Activated B cell treated with CpG ODN at 0.5 μM for 24 hours (primary cell): ENCODE measurements at regions not wholly inside any gene's neighbourhood (a gene's known extent, or its start where the extent isn't known, plus 50 kb on each side); places are given as distances from the start of the nearest gene placed in this dataset.
"Not testable (repeated sequence)": the region's sequence is repeated elsewhere in the genome, so short reads cannot be mapped to it uniquely, and the experiment has no call there.

ENCODE experiments used
- ATAC-seq: fragments of 200-7000 bp; cut with Tn5 transposase; one replicate; pipeline ENCODE4 v1.10.0; 2021; ENCODE audit warnings: low read depth, mild to moderate bottlenecking, moderate library complexity
- CTCF ChIA-PET: fragments of 350-600 bp; sonication (Branson Sonifier 250); formaldehyde crosslinking; loops from one replicate; lab custom pipeline; 2021; ENCODE audit warnings: antibody characterized with exemption; lab: Charles Lee
- POLR2A ChIA-PET: fragments of 350-600 bp; sonication (Branson Sonifier 250); formaldehyde crosslinking; loops from one replicate; lab custom pipeline; 2021; ENCODE audit warnings: antibody characterized with exemption; lab: Charles Lee
- DNase-seq: peaks from one replicate; pipeline ENCODE4 v3.0.0; 2022
- H3K27ac Mint-ChIP-seq: one replicate; pipeline ENCODE4 v1.8.0; 2020; ENCODE audit warnings: mixed read lengths
- H3K27me3 Mint-ChIP-seq: one replicate; pipeline ENCODE4 v1.8.0; 2021; ENCODE audit warnings: mixed read lengths
- H3K36me3 Mint-ChIP-seq: one replicate; pipeline ENCODE4 v1.8.0; 2021; ENCODE audit warnings: low read depth, mixed read lengths
- H3K4me1 Mint-ChIP-seq: one replicate; pipeline ENCODE4 v1.8.0; 2021; ENCODE audit warnings: mixed read lengths
- H3K4me3 Mint-ChIP-seq: one replicate; pipeline ENCODE4 v1.8.0; 2020; ENCODE audit warnings: mild to moderate bottlenecking, mixed read lengths
- H3K9me3 Mint-ChIP-seq: one replicate; pipeline ENCODE4 v1.8.0; 2020; ENCODE audit warnings: mixed read lengths
- CTCF ChIP-seq: fragments of 200-600 bp; IDR thresholded peaks from one replicate; pipeline ENCODE4 v1.8.0; 2022; ENCODE audit warnings: antibody characterized with exemption, mild to moderate bottlenecking
- intact Hi-C: fragments of 100-400 bp; cut with micrococcal nuclease; formaldehyde crosslinking; loops from one replicate; pipeline ENCODE4 v1.15.1; 2024

- H3K27ac Mint-ChIP-seq, H3K4me3 Mint-ChIP-seq, POLR2A ChIA-PET, H3K27me3 Mint-ChIP-seq, H3K36me3 Mint-ChIP-seq, intact Hi-C loops, DNase-seq, ATAC-seq, H3K4me1 Mint-ChIP-seq, CTCF ChIA-PET: not testable (repeated sequence)
- peak; percentile 18 for TF ChIP-seq CTCF
- H3K9me3 Mint-ChIP-seq: peaks cover 99% of the 10 kb centered on the region
Measured at GRCh38 chr21:7949882-7950281, 2571.5 kb upstream of the TPTE start.

DNA sequence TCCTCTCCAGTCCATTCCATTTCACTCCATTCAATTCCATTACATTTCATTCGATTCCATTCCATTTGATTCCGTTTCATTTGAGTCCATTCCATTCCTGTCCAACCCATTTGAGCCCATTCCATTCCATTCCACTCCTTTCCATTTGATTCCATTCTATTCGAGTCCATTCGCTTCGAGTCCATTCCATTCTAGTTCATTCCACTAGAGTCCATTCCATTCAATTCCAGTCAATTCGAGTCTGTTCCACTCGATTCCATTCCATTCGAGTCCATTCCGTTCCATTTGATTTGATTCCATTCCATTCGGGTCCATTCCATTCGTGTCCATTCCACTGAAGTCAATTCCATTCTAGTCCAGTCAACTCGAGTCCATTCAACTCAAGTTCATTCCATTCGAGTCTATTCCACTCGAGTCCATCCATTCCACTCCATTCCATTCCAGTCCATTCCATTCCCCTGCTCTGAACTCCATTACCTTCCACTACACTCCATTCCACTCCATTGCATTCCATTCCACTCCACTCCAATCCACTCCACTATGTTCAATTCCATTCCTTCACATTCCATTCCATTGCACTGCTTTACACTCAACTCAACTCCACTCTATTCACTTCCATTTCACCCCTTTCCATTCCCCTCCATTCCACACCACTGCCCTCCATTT lies 2569.4 kb upstream of the TPTE start:
- POLR2A ChIA-PET: no interaction called here
- intact Hi-C loops: no loop called here
- no peak overlapping the region for H3K4me3 Mint-ChIP-seq

DNA sequence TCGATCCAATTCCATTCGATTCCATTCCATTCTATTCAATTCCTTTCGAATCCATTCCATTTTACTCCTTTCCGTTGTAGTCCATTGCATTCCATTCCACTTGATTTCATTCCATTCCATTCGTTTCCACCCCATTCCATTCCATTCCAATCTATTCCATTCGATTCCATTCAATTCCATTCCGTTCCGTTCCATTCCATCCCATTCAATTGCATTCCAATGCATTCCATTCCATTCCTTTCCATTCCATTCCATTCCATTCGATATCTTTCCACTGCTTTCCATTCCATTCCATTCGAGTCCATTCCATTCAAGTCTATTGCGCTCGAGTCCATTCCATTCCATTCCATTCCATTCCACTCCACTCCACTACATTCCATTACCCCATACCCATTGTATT lies 2568.7 kb upstream of the TPTE start:
- intact Hi-C loops: no loop called here
- Mint-ChIP-seq H3K27me3 (no peaks in the 10 kb centered on the region), H3K27ac (no peak overlapping the region), H3K4me3 (no peak overlapping the region), H3K36me3 (no peaks in the 10 kb centered on the region), H3K9me3 (peaks cover 98% of the 10 kb centered on the region), H3K4me1 (no peaks in the 10 kb centered on the region)
- ChIA-PET POLR2A (no interaction called here), CTCF (no interaction called here)
- ATAC-seq (no peak), DNase-seq (no peak)
- no peak for TF ChIP-seq CTCF

More for the DNA sequence above, 2569.4 kb upstream of the TPTE start:
- H3K4me1 Mint-ChIP-seq: no peaks in the 10 kb centered on the region
- H3K27me3 Mint-ChIP-seq: no peaks in the 10 kb centered on the region
- peaks cover 98% of the 10 kb centered on the region for H3K9me3 Mint-ChIP-seq
- ATAC-seq (no peak), DNase-seq (no peak)
- CTCF ChIA-PET: no interaction called here
- TF ChIP-seq CTCF: no peak
- no peaks in the 10 kb centered on the region for H3K36me3 Mint-ChIP-seq
- no peak overlapping the region for H3K27ac Mint-ChIP-seq

DNA sequence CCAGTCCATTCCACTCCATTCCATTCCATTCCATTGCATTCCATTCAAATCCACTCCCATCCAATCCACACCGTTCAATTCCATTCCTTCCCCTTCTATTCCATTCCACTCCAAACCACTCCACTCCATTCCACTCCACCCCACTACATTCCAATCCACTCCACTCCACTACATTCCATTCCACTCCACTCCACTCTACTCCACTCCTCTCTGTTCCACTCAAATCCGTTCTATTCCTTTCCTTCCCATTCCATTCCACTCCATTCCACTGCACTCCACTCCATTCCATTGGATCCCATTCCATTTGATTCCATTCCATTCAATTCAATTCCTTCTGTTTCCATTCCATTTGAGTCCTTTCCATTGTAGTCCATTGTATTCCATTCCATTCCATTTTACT lies 2568.3 kb upstream of the TPTE start:
- Mint-ChIP-seq H3K4me3 (no peak overlapping the region), H3K9me3 (peaks cover 97% of the 10 kb centered on the region), H3K36me3 (no peaks in the 10 kb centered on the region)

DNA sequence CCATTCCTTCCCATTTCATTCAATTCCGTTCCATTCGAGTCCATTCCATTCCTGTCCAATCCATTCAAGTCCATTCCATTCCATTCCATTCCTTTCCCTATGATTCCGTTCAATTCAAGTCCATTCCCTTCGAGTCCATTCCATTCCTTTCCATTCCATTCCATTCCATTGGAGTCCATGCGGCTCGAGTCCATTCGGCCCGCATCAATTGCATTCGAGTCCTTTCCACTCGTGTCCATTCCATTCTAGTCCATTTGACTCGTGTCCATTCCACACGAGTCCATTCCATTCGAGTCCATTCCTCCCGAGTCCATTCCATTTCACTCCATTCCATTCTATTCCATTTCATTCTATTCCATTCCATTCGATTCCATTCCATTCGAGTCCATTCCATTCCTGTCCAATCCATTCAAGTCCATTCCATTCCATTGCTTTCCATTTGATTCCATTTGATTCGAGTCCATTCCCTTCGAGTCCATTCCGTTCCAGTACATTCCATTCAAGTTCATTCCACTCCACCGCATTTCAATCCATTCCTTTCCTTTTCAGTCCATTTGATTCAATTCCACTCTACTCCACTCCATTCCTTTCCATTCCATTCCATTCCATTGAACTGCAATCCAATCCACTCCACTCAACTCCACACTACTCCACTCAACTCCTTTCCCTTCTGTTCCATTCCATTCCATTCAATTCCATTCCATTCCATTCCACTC lies 2565.9 kb upstream of the TPTE start:
- H3K27me3 Mint-ChIP-seq, ATAC-seq, DNase-seq, POLR2A ChIA-PET, H3K27ac Mint-ChIP-seq, H3K36me3 Mint-ChIP-seq, CTCF ChIA-PET, H3K4me1 Mint-ChIP-seq, intact Hi-C loops, H3K4me3 Mint-ChIP-seq: not testable (repeated sequence)
- peaks cover 82% of the 10 kb centered on the region for H3K9me3 Mint-ChIP-seq

More for the DNA sequence above, 2568.3 kb upstream of the TPTE start:
- Mint-ChIP-seq H3K4me1 (no peaks in the 10 kb centered on the region), H3K27ac (no peak overlapping the region), H3K27me3 (no peaks in the 10 kb centered on the region)
- DNase-seq: no peak
- no peak for ATAC-seq
- intact Hi-C loops: no loop called here
- ChIA-PET POLR2A (no interaction called here), CTCF (no interaction called here)
- TF ChIP-seq CTCF: no peak

DNA sequence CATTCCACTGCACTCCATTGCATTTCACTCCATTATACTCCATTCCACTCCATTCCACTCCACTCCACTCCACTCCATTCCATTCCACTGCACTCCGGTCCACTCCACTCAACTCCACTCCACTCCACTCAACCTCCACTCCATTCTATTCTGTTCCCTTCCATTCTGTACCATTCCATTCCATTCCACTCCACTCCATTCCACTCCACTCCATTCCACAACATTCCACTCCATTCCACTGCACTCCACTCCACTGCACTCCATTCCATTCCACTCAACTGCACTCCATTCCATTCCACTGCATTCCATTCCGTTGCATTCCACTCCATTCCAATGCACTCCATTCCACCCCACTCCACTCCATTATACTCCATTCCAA lies 2565.3 kb upstream of the TPTE start:
- H3K27ac Mint-ChIP-seq, intact Hi-C loops, ATAC-seq, H3K4me3 Mint-ChIP-seq, DNase-seq, H3K27me3 Mint-ChIP-seq, H3K36me3 Mint-ChIP-seq, POLR2A ChIA-PET, CTCF ChIA-PET, H3K4me1 Mint-ChIP-seq: not testable (repeated sequence)
- peaks cover 78% of the 10 kb centered on the region for H3K9me3 Mint-ChIP-seq

- H3K36me3 Mint-ChIP-seq, H3K27ac Mint-ChIP-seq, H3K27me3 Mint-ChIP-seq, H3K4me1 Mint-ChIP-seq, intact Hi-C loops, CTCF ChIA-PET, POLR2A ChIA-PET, DNase-seq, H3K4me3 Mint-ChIP-seq, ATAC-seq: not testable (repeated sequence)
- peaks cover 73% of the 10 kb centered on the region for H3K9me3 Mint-ChIP-seq
Measured at GRCh38 chr21:7956998-7957712, 2564.2 kb upstream of the TPTE start.
